ENCODE measurements at regions not wholly inside any gene's neighbourhood (a gene's known extent, or its start where the extent isn't known, plus 50 kb on each side); places are given as distances from the start of the nearest gene placed in this dataset.

GRCh38 chr12:126369487-126370463, 1304.5 kb downstream of the AACS start:
- no peak overlapping the region for H3K4me3 Mint-ChIP-seq (ENCODE audit: low read depth)
- no peak for TF ChIP-seq CTCF (IDR thresholded peaks at IDR 0.05; ENCODE audit: unreplicated experiment)
- H3K4me1 Mint-ChIP-seq (ENCODE audit: low read depth): peaks cover 3% of the 10 kb centered on the region
- no peak for DNase-seq (ENCODE audit: low spot score, unreplicated experiment)
- no peaks in the 10 kb centered on the region for H3K9me3 Mint-ChIP-seq (ENCODE audit: low read depth)
- H3K27ac Mint-ChIP-seq: no peak overlapping the region
- peaks cover 28% of the 10 kb centered on the region for H3K27me3 Mint-ChIP-seq
- no peaks in the 10 kb centered on the region for H3K36me3 Mint-ChIP-seq (ENCODE audit: insufficient read depth)

DNA sequence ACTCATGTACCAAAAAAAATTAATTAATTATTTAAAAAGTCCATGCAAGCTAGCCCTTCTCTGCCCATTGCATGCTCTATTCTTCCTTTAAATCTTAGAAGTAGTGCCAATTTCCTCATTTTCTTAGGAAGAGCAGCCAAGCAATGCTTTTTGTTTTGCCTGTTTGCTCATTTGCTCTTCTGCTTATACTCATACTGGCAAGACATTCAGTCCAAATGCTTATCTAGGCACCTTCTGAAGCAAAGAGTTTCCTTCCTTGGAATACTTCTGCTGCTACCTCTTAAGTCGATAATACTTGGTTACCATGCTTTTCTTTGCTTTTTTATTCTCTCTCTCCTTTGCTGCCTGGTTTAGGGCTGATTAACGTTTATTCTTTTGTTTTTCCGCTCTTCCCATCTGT, 1318.3 kb downstream of the AACS start:
- H3K27ac Mint-ChIP-seq: no peak overlapping the region
- no peak for DNase-seq (ENCODE audit: low spot score, unreplicated experiment)
- no peak for TF ChIP-seq CTCF (IDR thresholded peaks at IDR 0.05; ENCODE audit: unreplicated experiment)
- H3K27me3 Mint-ChIP-seq: peaks cover 4% of the 10 kb centered on the region
- no peaks in the 10 kb centered on the region for H3K4me1 Mint-ChIP-seq (ENCODE audit: low read depth)
- H3K9me3 Mint-ChIP-seq (ENCODE audit: low read depth): peaks cover 12% of the 10 kb centered on the region
- no peaks in the 10 kb centered on the region for H3K36me3 Mint-ChIP-seq (ENCODE audit: insufficient read depth)
- H3K4me3 Mint-ChIP-seq (ENCODE audit: low read depth): no peak overlapping the region

GRCh38 chr12:126384026-126384564, 1318.9 kb downstream of the AACS start:
- no peak for DNase-seq (ENCODE audit: low spot score, unreplicated experiment)
- Mint-ChIP-seq H3K27me3 (peaks cover 4% of the 10 kb centered on the region), H3K27ac (no peak overlapping the region), H3K9me3 (ENCODE audit: low read depth) (peaks cover 12% of the 10 kb centered on the region), H3K4me3 (ENCODE audit: low read depth) (no peak overlapping the region), H3K4me1 (ENCODE audit: low read depth) (no peaks in the 10 kb centered on the region), H3K36me3 (ENCODE audit: insufficient read depth) (no peaks in the 10 kb centered on the region)
- no peak for TF ChIP-seq CTCF (IDR thresholded peaks at IDR 0.05; ENCODE audit: unreplicated experiment)

DNA sequence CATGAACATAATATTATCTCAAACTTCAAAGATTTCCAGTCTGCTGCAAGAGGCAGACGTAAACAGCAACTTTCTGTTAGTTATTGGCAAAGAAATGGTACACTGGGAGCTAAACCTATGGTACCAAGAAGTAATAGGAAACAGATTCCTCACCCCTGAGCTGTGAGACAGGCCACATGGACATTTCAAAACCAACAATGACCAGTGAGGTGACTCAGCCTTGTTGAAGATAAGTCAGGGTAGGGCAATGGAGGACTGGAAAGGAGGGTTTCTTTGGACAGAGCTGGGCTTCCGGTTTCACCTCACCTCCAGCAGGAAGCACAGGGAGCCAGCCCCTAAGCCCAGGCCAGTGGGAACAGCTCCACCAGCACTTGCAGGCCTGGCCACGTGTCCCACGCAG, 1320.5 kb downstream of the AACS start:
- Mint-ChIP-seq H3K4me3 (ENCODE audit: low read depth) (no peak overlapping the region), H3K9me3 (ENCODE audit: low read depth) (peaks cover 10% of the 10 kb centered on the region), H3K36me3 (ENCODE audit: insufficient read depth) (no peaks in the 10 kb centered on the region), H3K4me1 (ENCODE audit: low read depth) (no peaks in the 10 kb centered on the region), H3K27me3 (peaks cover 4% of the 10 kb centered on the region), H3K27ac (no peak overlapping the region)
- no peak for TF ChIP-seq CTCF (IDR thresholded peaks at IDR 0.05; ENCODE audit: unreplicated experiment)
- no peak for DNase-seq (ENCODE audit: low spot score, unreplicated experiment)

DNA sequence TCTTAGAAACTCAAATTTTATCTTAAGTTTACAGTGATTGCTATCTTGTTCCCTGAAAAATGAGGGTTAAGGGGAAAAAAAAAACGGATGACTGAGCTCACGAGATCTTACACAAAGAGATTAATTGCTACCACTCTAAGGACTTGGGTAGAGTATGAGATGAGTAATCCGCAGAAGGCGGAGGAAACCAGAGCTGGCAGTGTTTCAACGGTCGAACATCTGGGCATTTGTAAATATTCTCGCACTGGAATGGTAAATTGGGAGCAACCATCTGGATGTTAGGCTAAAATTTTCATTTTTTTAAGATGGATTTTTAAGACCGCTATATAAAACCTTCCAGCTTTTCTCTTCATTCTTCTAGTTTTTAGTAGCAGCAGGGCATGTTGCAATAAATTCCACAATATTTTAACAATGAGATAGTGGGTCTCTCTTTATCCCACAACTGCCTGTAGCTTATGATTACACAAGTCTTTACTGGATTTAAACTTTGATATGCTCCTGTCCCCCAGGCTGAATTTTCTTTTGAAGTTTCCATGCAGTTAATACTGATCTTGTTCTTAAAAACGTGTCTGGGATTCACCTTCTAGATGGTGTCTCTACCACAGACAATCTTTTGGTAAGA, 1324.1 kb downstream of the AACS start:
- no peak for TF ChIP-seq CTCF (IDR thresholded peaks at IDR 0.05; ENCODE audit: unreplicated experiment)
- no peaks in the 10 kb centered on the region for H3K36me3 Mint-ChIP-seq (ENCODE audit: insufficient read depth)
- no peaks in the 10 kb centered on the region for H3K4me1 Mint-ChIP-seq (ENCODE audit: low read depth)
- no peak for DNase-seq (ENCODE audit: low spot score, unreplicated experiment)
- no peak overlapping the region for H3K27ac Mint-ChIP-seq
- H3K4me3 Mint-ChIP-seq (ENCODE audit: low read depth): no peak overlapping the region
- H3K27me3 Mint-ChIP-seq: peaks cover 9% of the 10 kb centered on the region
- no peaks in the 10 kb centered on the region for H3K9me3 Mint-ChIP-seq (ENCODE audit: low read depth)

Measured in progenitor cell of endocrine pancreas (in vitro differentiated cells).